ENCODE measurements at regions not wholly inside any gene's neighbourhood (a gene's known extent, or its start where the extent isn't known, plus 50 kb on each side); places are given as distances from the start of the nearest gene placed in this dataset.

DNA sequence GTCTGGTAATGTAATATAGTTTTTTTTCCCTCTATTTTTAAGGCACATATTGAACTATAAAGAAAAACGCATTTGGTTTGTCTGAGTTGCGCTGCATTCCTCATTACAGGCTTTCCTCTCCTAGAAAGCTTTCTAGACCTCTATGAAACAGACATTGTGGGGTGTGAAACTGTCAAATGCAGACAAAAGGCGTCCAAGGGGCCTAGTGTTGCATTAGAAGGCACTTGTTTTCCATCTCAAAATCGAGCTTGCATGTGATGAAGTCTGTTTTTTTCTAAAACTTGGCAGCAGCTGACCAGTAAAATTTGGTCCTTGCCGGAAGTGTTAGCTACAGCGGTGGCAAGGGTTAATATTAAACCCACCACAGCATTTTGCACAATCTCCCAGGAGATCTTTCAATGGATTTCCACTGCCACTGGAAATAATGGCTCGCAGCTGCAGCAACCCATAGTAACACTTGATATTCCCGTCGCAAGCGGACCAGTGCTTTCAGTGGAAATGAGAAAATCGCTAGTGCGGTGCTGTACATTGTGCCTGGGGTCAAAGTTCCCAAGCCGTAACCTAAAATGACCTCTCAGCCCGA lies 602.6 kb downstream of the KCNJ2 start:
- WGBS, result 91% methylated on average over 14 of the region's 14 CpGs
- no peaks in the 10 kb centered on the region for H3K36me3 ChIP-seq (ENCODE audit: control insufficient read depth in 4 of 4, insufficient read depth in 3 of 4, low read depth in 1 of 4, low read length in 3 of 4)
- no peaks in the 10 kb centered on the region for H3K27me3 ChIP-seq (ENCODE audit: control insufficient read depth in 4 of 4, insufficient read depth in 4 of 4, low read length in 3 of 4)
- H3K27ac ChIP-seq (ENCODE audit: low read depth in 1 of 2, low read length in 2 of 2), result no peak overlapping the region
- H3K4me1 ChIP-seq (ENCODE audit: control insufficient read depth in 4 of 4, insufficient read depth in 4 of 4, low read length in 3 of 4), result peaks cover 0 to 4% (median 1%) of the 10 kb centered on the region in 4 donors
- TF ChIP-seq SP1 (IDR thresholded peaks at IDR 0.05), result no peak
- TF ChIP-seq, protein P1, sequence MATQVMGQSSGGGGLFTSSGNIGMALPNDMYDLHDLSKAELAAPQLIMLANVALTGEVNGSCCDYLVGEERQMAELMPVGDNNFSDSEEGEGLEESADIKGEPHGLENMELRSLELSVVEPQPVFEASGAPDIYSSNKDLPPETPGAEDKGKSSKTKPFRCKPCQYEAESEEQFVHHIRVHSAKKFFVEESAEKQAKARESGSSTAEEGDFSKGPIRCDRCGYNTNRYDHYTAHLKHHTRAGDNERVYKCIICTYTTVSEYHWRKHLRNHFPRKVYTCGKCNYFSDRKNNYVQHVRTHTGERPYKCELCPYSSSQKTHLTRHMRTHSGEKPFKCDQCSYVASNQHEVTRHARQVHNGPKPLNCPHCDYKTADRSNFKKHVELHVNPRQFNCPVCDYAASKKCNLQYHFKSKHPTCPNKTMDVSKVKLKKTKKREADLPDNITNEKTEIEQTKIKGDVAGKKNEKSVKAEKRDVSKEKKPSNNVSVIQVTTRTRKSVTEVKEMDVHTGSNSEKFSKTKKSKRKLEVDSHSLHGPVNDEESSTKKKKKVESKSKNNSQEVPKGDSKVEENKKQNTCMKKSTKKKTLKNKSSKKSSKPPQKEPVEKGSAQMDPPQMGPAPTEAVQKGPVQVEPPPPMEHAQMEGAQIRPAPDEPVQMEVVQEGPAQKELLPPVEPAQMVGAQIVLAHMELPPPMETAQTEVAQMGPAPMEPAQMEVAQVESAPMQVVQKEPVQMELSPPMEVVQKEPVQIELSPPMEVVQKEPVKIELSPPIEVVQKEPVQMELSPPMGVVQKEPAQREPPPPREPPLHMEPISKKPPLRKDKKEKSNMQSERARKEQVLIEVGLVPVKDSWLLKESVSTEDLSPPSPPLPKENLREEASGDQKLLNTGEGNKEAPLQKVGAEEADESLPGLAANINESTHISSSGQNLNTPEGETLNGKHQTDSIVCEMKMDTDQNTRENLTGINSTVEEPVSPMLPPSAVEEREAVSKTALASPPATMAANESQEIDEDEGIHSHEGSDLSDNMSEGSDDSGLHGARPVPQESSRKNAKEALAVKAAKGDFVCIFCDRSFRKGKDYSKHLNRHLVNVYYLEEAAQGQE (IDR thresholded peaks at IDR 0.05), result no peak
- TF ChIP-seq YY1 (IDR thresholded peaks at IDR 0.05), result no peak
- no peak for TF ChIP-seq FOXA2 (IDR thresholded peaks at IDR 0.05)
- no peak overlapping the region for H3K9ac ChIP-seq (ENCODE audit: low read depth in 1 of 2, low read length in 2 of 2)
- H3K9me3 ChIP-seq (ENCODE audit: control insufficient read depth in 4 of 4, low read length in 3 of 4), result no peaks in the 10 kb centered on the region
- no peak overlapping the region for H3K4me3 ChIP-seq (ENCODE audit: low read depth in 1 of 3, low read length in 3 of 3)
- DNase-seq (ENCODE audit: low spot score), result no peak

DNA sequence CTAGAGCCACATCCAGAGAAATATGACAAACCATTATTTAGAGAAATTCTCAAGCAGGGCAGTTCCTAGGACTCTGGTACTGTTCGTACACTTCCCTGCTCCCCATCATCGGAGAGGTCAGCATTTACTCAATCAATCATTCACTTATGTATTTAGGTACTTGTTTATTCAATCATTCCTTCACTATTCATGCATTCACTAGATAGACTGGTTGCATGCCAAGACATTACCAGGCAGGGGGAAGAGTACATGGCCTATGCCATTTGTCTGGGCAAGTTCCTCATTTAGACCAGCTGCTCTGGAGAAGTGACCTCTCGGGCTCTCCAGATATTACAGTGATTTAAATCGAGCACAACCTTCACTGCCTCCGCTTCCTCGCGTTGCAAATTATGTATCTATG lies 603.4 kb downstream of the KCNJ2 start:
- H3K4me3 ChIP-seq (ENCODE audit: low read depth in 1 of 3, low read length in 3 of 3), result no peak overlapping the region
- 91% methylated on average over 7 of the region's 7 CpGs for WGBS
- DNase-seq (ENCODE audit: low spot score), result no peak
- peaks cover 0 to 4% (median 0%) of the 10 kb centered on the region in 4 donors for H3K4me1 ChIP-seq (ENCODE audit: control insufficient read depth in 4 of 4, insufficient read depth in 4 of 4, low read length in 3 of 4)
- H3K27ac ChIP-seq (ENCODE audit: low read depth in 1 of 2, low read length in 2 of 2), result no peak overlapping the region
- no peaks in the 10 kb centered on the region for H3K9me3 ChIP-seq (ENCODE audit: control insufficient read depth in 4 of 4, low read length in 3 of 4)
- no peak overlapping the region for H3K9ac ChIP-seq (ENCODE audit: low read depth in 1 of 2, low read length in 2 of 2)
- no peaks in the 10 kb centered on the region for H3K27me3 ChIP-seq (ENCODE audit: control insufficient read depth in 4 of 4, insufficient read depth in 4 of 4, low read length in 3 of 4)
- H3K36me3 ChIP-seq (ENCODE audit: control insufficient read depth in 4 of 4, insufficient read depth in 3 of 4, low read depth in 1 of 4, low read length in 3 of 4), result no peaks in the 10 kb centered on the region
- TF ChIP-seq YY1 (IDR thresholded peaks at IDR 0.05), result no peak
- TF ChIP-seq NR2F2 (IDR thresholded peaks at IDR 0.05), result no peak
- no peak for TF ChIP-seq EGR1 (IDR thresholded peaks at IDR 0.05; ENCODE audit: low read depth in 2 of 2)
- TF ChIP-seq SP1 (IDR thresholded peaks at IDR 0.05), result no peak

DNA sequence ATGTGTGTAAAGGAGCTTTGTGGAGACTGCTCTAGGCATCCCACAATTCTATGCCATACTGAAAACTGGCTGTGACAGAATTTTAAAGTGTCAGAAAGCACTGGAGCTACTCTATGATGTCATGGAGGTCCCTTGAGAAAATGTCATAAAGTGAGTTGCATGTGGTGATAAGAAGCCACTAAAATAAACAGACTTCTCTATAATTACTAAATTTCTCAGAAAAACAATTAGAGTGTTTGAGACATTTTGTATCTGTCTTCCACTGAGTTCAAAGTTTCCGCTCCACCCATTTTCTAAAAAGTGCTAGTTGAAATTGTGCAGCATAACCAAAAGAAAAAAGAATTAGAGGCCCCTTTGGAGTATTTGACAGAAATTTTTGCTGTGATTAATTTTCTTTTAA lies 603.9 kb downstream of the KCNJ2 start:
- H3K27me3 ChIP-seq (ENCODE audit: control insufficient read depth in 4 of 4, insufficient read depth in 4 of 4, low read length in 3 of 4), result no peaks in the 10 kb centered on the region
- peaks cover 0 to 4% (median 0%) of the 10 kb centered on the region in 4 donors for H3K4me1 ChIP-seq (ENCODE audit: control insufficient read depth in 4 of 4, insufficient read depth in 4 of 4, low read length in 3 of 4)
- 99% methylated on average over 1 of the region's 1 CpG for whole genome bisulfite sequencing
- no peak overlapping the region for H3K4me3 ChIP-seq (ENCODE audit: low read depth in 1 of 3, low read length in 3 of 3)
- no peak for DNase-seq (ENCODE audit: low spot score)
- H3K36me3 ChIP-seq (ENCODE audit: control insufficient read depth in 4 of 4, insufficient read depth in 3 of 4, low read depth in 1 of 4, low read length in 3 of 4), result no peaks in the 10 kb centered on the region
- no peak overlapping the region for H3K9ac ChIP-seq (ENCODE audit: low read depth in 1 of 2, low read length in 2 of 2)
- no peak overlapping the region for H3K27ac ChIP-seq (ENCODE audit: low read depth in 1 of 2, low read length in 2 of 2)
- H3K9me3 ChIP-seq (ENCODE audit: control insufficient read depth in 4 of 4, low read length in 3 of 4), result no peaks in the 10 kb centered on the region
- TF ChIP-seq SP1 (IDR thresholded peaks at IDR 0.05) (no peak), GABPA (IDR thresholded peaks at IDR 0.05 in 1 of 2, conservative IDR thresholded peaks at IDR 0.05 in 1 of 2) (no peak), RAD21 (IDR thresholded peaks at IDR 0.05) (no peak), JUND (IDR thresholded peaks at IDR 0.05) (no peak), RXRA (IDR thresholded peaks at IDR 0.05) (no peak), NR2F2 (IDR thresholded peaks at IDR 0.05) (no peak), FOXA1 (IDR thresholded peaks at IDR 0.05) (no peak), FOXA2 (IDR thresholded peaks at IDR 0.05) (no peak), EGR1 (IDR thresholded peaks at IDR 0.05; ENCODE audit: low read depth in 2 of 2) (no peak), HNF4A (conservative IDR thresholded peaks at IDR 0.05) (no peak), HNF4G (IDR thresholded peaks at IDR 0.05) (no peak), YY1 (IDR thresholded peaks at IDR 0.05) (no peak), TAF1 (conservative IDR thresholded peaks at IDR 0.05) (no peak)
- TF ChIP-seq, protein P2, sequence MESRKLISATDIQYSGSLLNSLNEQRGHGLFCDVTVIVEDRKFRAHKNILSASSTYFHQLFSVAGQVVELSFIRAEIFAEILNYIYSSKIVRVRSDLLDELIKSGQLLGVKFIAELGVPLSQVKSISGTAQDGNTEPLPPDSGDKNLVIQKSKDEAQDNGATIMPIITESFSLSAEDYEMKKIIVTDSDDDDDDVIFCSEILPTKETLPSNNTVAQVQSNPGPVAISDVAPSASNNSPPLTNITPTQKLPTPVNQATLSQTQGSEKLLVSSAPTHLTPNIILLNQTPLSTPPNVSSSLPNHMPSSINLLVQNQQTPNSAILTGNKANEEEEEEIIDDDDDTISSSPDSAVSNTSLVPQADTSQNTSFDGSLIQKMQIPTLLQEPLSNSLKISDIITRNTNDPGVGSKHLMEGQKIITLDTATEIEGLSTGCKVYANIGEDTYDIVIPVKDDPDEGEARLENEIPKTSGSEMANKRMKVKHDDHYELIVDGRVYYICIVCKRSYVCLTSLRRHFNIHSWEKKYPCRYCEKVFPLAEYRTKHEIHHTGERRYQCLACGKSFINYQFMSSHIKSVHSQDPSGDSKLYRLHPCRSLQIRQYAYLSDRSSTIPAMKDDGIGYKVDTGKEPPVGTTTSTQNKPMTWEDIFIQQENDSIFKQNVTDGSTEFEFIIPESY (IDR thresholded peaks at IDR 0.05), result no peak
- TF ChIP-seq, protein P3, sequence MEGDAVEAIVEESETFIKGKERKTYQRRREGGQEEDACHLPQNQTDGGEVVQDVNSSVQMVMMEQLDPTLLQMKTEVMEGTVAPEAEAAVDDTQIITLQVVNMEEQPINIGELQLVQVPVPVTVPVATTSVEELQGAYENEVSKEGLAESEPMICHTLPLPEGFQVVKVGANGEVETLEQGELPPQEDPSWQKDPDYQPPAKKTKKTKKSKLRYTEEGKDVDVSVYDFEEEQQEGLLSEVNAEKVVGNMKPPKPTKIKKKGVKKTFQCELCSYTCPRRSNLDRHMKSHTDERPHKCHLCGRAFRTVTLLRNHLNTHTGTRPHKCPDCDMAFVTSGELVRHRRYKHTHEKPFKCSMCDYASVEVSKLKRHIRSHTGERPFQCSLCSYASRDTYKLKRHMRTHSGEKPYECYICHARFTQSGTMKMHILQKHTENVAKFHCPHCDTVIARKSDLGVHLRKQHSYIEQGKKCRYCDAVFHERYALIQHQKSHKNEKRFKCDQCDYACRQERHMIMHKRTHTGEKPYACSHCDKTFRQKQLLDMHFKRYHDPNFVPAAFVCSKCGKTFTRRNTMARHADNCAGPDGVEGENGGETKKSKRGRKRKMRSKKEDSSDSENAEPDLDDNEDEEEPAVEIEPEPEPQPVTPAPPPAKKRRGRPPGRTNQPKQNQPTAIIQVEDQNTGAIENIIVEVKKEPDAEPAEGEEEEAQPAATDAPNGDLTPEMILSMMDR (IDR thresholded peaks at IDR 0.05; ENCODE audit: low read depth, low read length, missing input control), result no peak
- TF ChIP-seq, protein P4, sequence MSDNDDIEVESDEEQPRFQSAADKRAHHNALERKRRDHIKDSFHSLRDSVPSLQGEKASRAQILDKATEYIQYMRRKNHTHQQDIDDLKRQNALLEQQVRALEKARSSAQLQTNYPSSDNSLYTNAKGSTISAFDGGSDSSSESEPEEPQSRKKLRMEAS (IDR thresholded peaks at IDR 0.05), result no peak
- TF ChIP-seq, protein P5, sequence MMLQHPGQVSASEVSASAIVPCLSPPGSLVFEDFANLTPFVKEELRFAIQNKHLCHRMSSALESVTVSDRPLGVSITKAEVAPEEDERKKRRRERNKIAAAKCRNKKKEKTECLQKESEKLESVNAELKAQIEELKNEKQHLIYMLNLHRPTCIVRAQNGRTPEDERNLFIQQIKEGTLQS (IDR thresholded peaks at IDR 0.05), result no peak

Measured in liver (tissue), 8 donors.